ENCODE measurements at regions not wholly inside any gene's neighbourhood (a gene's known extent, or its start where the extent isn't known, plus 50 kb on each side); places are given as distances from the start of the nearest gene placed in this dataset.
A peak's percentile ranks its signal among the peaks of the same experiment; 100 is the strongest.

GRCh38 chr5:171575386-171575785, 155.9 kb downstream of the FGF18 start:
- DNase-seq (ENCODE audit: low spot score): no peak
- no peak overlapping the region for H3K27ac ChIP-seq
- no peaks in the 10 kb centered on the region for H3K9me3 ChIP-seq (ENCODE audit: low read depth)
- H3K9me3 Mint-ChIP-seq: peaks cover 13% of the 10 kb centered on the region
- peaks cover 35% of the 10 kb centered on the region for H3K4me1 Mint-ChIP-seq
- H2AFZ ChIP-seq (replicated peaks): no peak overlapping the region
- H3K4me2 ChIP-seq: no peak overlapping the region
- peaks cover 36% of the 10 kb centered on the region for H3K4me1 ChIP-seq
- TF ChIP-seq EZH2phosphoT487 (IDR thresholded peaks at IDR 0.05) (no peak), CTCF (IDR thresholded peaks at IDR 0.05) (no peak), EZH2 (IDR thresholded peaks at IDR 0.05) (no peak)
- H3K27me3 ChIP-seq: no peaks in the 10 kb centered on the region
- H3K27me3 Mint-ChIP-seq (ENCODE audit: insufficient read depth, low read depth): peaks cover 8% of the 10 kb centered on the region
- no peaks in the 10 kb centered on the region for H3K79me2 ChIP-seq (ENCODE audit: low read depth)
- no peaks in the 10 kb centered on the region for H4K20me1 ChIP-seq (ENCODE audit: low read depth)
- no peak overlapping the region for H3K4me3 Mint-ChIP-seq
- H3K27ac Mint-ChIP-seq: no peak overlapping the region
- no peak overlapping the region for H3K4me3 ChIP-seq
- H3K36me3 ChIP-seq: no peaks in the 10 kb centered on the region
- no peak overlapping the region for H3K9ac ChIP-seq
- H3K36me3 Mint-ChIP-seq: no peaks in the 10 kb centered on the region
- H3F3A ChIP-seq (ENCODE audit: low read depth): peaks cover 21% of the 10 kb centered on the region

GRCh38 chr5:171575808-171576207, 156.4 kb downstream of the FGF18 start:
- Mint-ChIP-seq H3K27me3 (ENCODE audit: insufficient read depth, low read depth) (peaks cover 8% of the 10 kb centered on the region), H3K27ac (no peak overlapping the region), H3K4me3 (no peak overlapping the region), H3K36me3 (no peaks in the 10 kb centered on the region), H3K4me1 (peaks cover 40% of the 10 kb centered on the region), H3K9me3 (peaks cover 8% of the 10 kb centered on the region)
- H3K9me3 ChIP-seq (ENCODE audit: low read depth): no peaks in the 10 kb centered on the region
- no peaks in the 10 kb centered on the region for H3K36me3 ChIP-seq
- peaks cover 21% of the 10 kb centered on the region for H3F3A ChIP-seq (ENCODE audit: low read depth)
- no peaks in the 10 kb centered on the region for H4K20me1 ChIP-seq (ENCODE audit: low read depth)
- TF ChIP-seq CTCF (IDR thresholded peaks at IDR 0.05) (no peak), EZH2 (IDR thresholded peaks at IDR 0.05) (no peak), EZH2phosphoT487 (IDR thresholded peaks at IDR 0.05) (no peak)
- no peak overlapping the region for H3K4me3 ChIP-seq
- H2AFZ ChIP-seq (replicated peaks): no peak overlapping the region
- no peak overlapping the region for H3K4me2 ChIP-seq
- DNase-seq (ENCODE audit: low spot score): no peak
- no peaks in the 10 kb centered on the region for H3K79me2 ChIP-seq (ENCODE audit: low read depth)
- H3K27ac ChIP-seq: no peak overlapping the region
- H3K27me3 ChIP-seq: no peaks in the 10 kb centered on the region
- H3K9ac ChIP-seq: no peak overlapping the region
- H3K4me1 ChIP-seq: peaks cover 39% of the 10 kb centered on the region

- Histone ChIP-seq H3K4me3 (no peak overlapping the region), H4K20me1 (ENCODE audit: low read depth) (no peaks in the 10 kb centered on the region), H3K9ac (no peak overlapping the region), H3K79me2 (ENCODE audit: low read depth) (no peaks in the 10 kb centered on the region), H3K27ac (no peak overlapping the region), H3F3A (ENCODE audit: low read depth) (peaks cover 21% of the 10 kb centered on the region), H3K36me3 (no peaks in the 10 kb centered on the region), H2AFZ (replicated peaks) (no peak overlapping the region), H3K27me3 (no peaks in the 10 kb centered on the region), H3K4me2 (peak overlapping the region; percentile 53), H3K4me1 (peaks cover 42% of the 10 kb centered on the region), H3K9me3 (ENCODE audit: low read depth) (no peaks in the 10 kb centered on the region)
- TF ChIP-seq CTCF (IDR thresholded peaks at IDR 0.05) (no peak), EZH2phosphoT487 (IDR thresholded peaks at IDR 0.05) (no peak), EZH2 (IDR thresholded peaks at IDR 0.05) (no peak)
- Mint-ChIP-seq H3K4me3 (no peak overlapping the region), H3K27ac (peak overlapping the region; percentile 80), H3K36me3 (no peaks in the 10 kb centered on the region), H3K9me3 (peaks cover 4% of the 10 kb centered on the region), H3K27me3 (ENCODE audit: insufficient read depth, low read depth) (peaks cover 8% of the 10 kb centered on the region), H3K4me1 (peaks cover 48% of the 10 kb centered on the region)
- DNase-seq (ENCODE audit: low spot score): peak; percentile 63
These were observed 157.8 kb downstream of the FGF18 start for GRCh38 chr5:171577042-171577758.

All from neural progenitor cell (in vitro differentiated cells).